H9 (cell line): ENCODE measurements at regions not wholly inside any gene's neighbourhood (a gene's known extent, or its start where the extent isn't known, plus 50 kb on each side); places are given as distances from the start of the nearest gene placed in this dataset.

Experiments used
- DNase-seq: peaks from one replicate; pipeline ENCODE4 v3.0.0-alpha.2; 2017
- H2AFZ ChIP-seq: one replicate; pipeline ENCODE4 v1.6.1; 2013; ENCODE audit warnings: mild to moderate bottlenecking, low read length, control low read depth, moderate library complexity
- H2AK5ac ChIP-seq: 2 replicates; pipeline ENCODE4 v1.6.1; 2013; ENCODE audit warnings: low read length, control low read depth, mixed read lengths; ENCODE audit not compliant: insufficient read length
- H2BK120ac ChIP-seq: one replicate; pipeline ENCODE4 v1.6.1; 2013; ENCODE audit warnings: low read depth, mild to moderate bottlenecking, low read length, control low read depth, inconsistent platforms; ENCODE audit not compliant: poor library complexity, severe bottlenecking
- H2BK12ac ChIP-seq: 2 replicates; pipeline ENCODE4 v1.6.1; 2013; ENCODE audit warnings: low read length, control low read depth, mixed read lengths, low read depth; ENCODE audit not compliant: insufficient read length
- H2BK15ac ChIP-seq: 2 replicates; pipeline ENCODE4 v1.6.1; 2013; ENCODE audit warnings: low read depth, low read length, control low read depth
- H2BK20ac ChIP-seq: one replicate; pipeline ENCODE4 v1.6.1; 2013; ENCODE audit warnings: low read depth, mild to moderate bottlenecking, low read length, control low read depth, inconsistent platforms; ENCODE audit not compliant: poor library complexity, severe bottlenecking
- H2BK5ac ChIP-seq: 2 replicates; pipeline ENCODE4 v1.6.1; 2013; ENCODE audit warnings: low read length, control low read depth, mixed read lengths; ENCODE audit not compliant: insufficient read length
- H3K14ac ChIP-seq: 2 replicates; pipeline ENCODE4 v1.6.1; 2013; ENCODE audit warnings: low read length, control low read depth; ENCODE audit not compliant: insufficient read depth
- H3K18ac ChIP-seq: 2 replicates; pipeline ENCODE4 v1.6.1; 2013; ENCODE audit warnings: low read depth, mild to moderate bottlenecking, mixed read lengths, low read length, control low read depth; ENCODE audit not compliant: insufficient read length
- H3K23ac ChIP-seq: 2 replicates; pipeline ENCODE4 v1.6.1; 2013; ENCODE audit warnings: low read length, control low read depth, mixed read lengths, low read depth; ENCODE audit not compliant: insufficient read length
- H3K23me2 ChIP-seq: 2 replicates; pipeline ENCODE4 v1.6.1; 2013; ENCODE audit warnings: low read depth, mild to moderate bottlenecking, mixed read lengths, low read length, control low read depth; ENCODE audit not compliant: insufficient read length, poor library complexity, severe bottlenecking
- H3K27ac ChIP-seq: 2 replicates; pipeline ENCODE4 v1.5.1; 2013; ENCODE audit warnings: low read length, control low read depth, mixed read lengths, low read depth; ENCODE audit not compliant: insufficient read length
- H3K27me3 ChIP-seq: 2 replicates; pipeline ENCODE4 v1.6.1; 2013; ENCODE audit warnings: low read length, control low read depth, inconsistent platforms; ENCODE audit not compliant: insufficient read depth
- H3K4ac ChIP-seq: 2 replicates; pipeline ENCODE4 v1.6.1; 2013; ENCODE audit warnings: low read depth, mild to moderate bottlenecking, control low read depth, inconsistent platforms, low read length, moderate library complexity
- H3K4me1 ChIP-seq: 2 replicates; pipeline ENCODE4 v1.6.1; 2013; ENCODE audit warnings: low read length, control low read depth, inconsistent platforms; ENCODE audit not compliant: insufficient read depth
- H3K4me2 ChIP-seq: 2 replicates; pipeline ENCODE4 v1.6.1; 2013; ENCODE audit warnings: low read length, control low read depth, mixed read lengths; ENCODE audit not compliant: insufficient read length, insufficient read depth
- H3K56ac ChIP-seq: 2 replicates; pipeline ENCODE4 v1.6.1; 2013; ENCODE audit warnings: low read depth, mild to moderate bottlenecking, mixed read lengths, low read length, control low read depth; ENCODE audit not compliant: insufficient read length
- H3K79me1 ChIP-seq: 2 replicates; pipeline ENCODE4 v1.6.1; 2013; ENCODE audit warnings: low read depth, mild to moderate bottlenecking, moderate library complexity, low read length, control low read depth, inconsistent platforms; ENCODE audit not compliant: insufficient read depth, poor library complexity, severe bottlenecking
- H3K79me2 ChIP-seq: 2 replicates; pipeline ENCODE4 v1.6.1; 2013; ENCODE audit warnings: low read length, control low read depth, inconsistent platforms; ENCODE audit not compliant: insufficient read depth
- H3K9ac ChIP-seq: 2 replicates; pipeline ENCODE4 v1.6.1; 2013; ENCODE audit warnings: low read length, control low read depth, mixed read lengths; ENCODE audit not compliant: insufficient read length; ENCODE audit errors: extremely low read depth
- H3K9me3 ChIP-seq: one replicate; pipeline ENCODE4 v1.6.1; 2013; ENCODE audit warnings: low read depth, low read length, inconsistent platforms; ENCODE audit not compliant: control insufficient read depth
- H3T11ph ChIP-seq: one replicate; pipeline ENCODE4 v1.6.1; 2013; ENCODE audit warnings: mild to moderate bottlenecking, low read length, control low read depth, inconsistent platforms
- H4K20me1 ChIP-seq: one replicate; pipeline ENCODE4 v1.6.1; 2013; ENCODE audit not compliant: control insufficient read depth, insufficient read length, insufficient read depth
- H4K5ac ChIP-seq: 2 replicates; pipeline ENCODE4 v1.6.1; 2013; ENCODE audit warnings: low read depth, mild to moderate bottlenecking, mixed read lengths, low read length, control low read depth; ENCODE audit not compliant: insufficient read length
- H4K8ac ChIP-seq: replicated peaks from 2 replicates; pipeline ENCODE4 v1.6.1; 2013; ENCODE audit warnings: low read length, control low read depth, mixed read lengths, low read depth; ENCODE audit not compliant: insufficient read length
- H4K91ac ChIP-seq: 2 replicates; pipeline ENCODE4 v1.6.1; 2013; ENCODE audit warnings: low read depth, mild to moderate bottlenecking, moderate library complexity, mixed read lengths, low read length, control low read depth; ENCODE audit not compliant: insufficient read length
- H3K27ac Mint-ChIP-seq, 3 experiments: 2 replicates in 2 of 3; 3 replicates in 1 of 3; pipeline ENCODE4 v1.8.0; 2020 to 2021; ENCODE audit warnings: mixed read lengths in 3 of 3, mild to moderate bottlenecking in 1 of 3, moderate library complexity in 1 of 3
- H3K27me3 Mint-ChIP-seq: 2 replicates; pipeline ENCODE4 v1.8.0; 2021; ENCODE audit warnings: low read depth, mild to moderate bottlenecking, moderate library complexity, mixed read lengths
- H3K36me3 Mint-ChIP-seq, 3 experiments: 2 replicates in 2 of 3; 3 replicates in 1 of 3; pipeline ENCODE4 v1.8.0; 2020 to 2021; ENCODE audit warnings: low read depth in 3 of 3, mixed read lengths in 3 of 3; ENCODE audit not compliant: insufficient read depth in 1 of 3
- H3K4me1 Mint-ChIP-seq, 2 experiments: 2 replicates each; pipeline ENCODE4 v1.8.0; 2020; ENCODE audit warnings: mixed read lengths in 2 of 2
- H3K4me3 Mint-ChIP-seq, 2 experiments: 2 replicates in 1 of 2; 3 replicates in 1 of 2; pipeline ENCODE4 v1.8.0; 2020 to 2021; ENCODE audit warnings: mild to moderate bottlenecking in 2 of 2, mixed read lengths in 2 of 2, moderate library complexity in 1 of 2
- H3K9me3 Mint-ChIP-seq, 2 experiments: 2 replicates in 1 of 2; 3 replicates in 1 of 2; pipeline ENCODE4 v1.8.0; 2020; ENCODE audit warnings: mild to moderate bottlenecking in 2 of 2, mixed read lengths in 2 of 2, moderate library complexity in 1 of 2
- CTCF ChIP-seq: fragments of 200-600 bp; sonication (generic); conservative IDR thresholded peaks from 3 replicates; pipeline ENCODE4 v1.8.0; 2021; ENCODE audit warnings: antibody characterized with exemption, mild to moderate bottlenecking
- WGBS: extraction: QIAGEN DNeasy Blood & Tissue Kit; methylation state at CpG from one replicate; pipeline ENCODE4 v1.1.7; 2013; ENCODE audit warnings: missing lambda C conversion rate, low lambda C conversion rate, mixed read lengths; ENCODE audit not compliant: insufficient read length; ENCODE audit errors: extremely low coverage; 5-methylcytosine and 5-hydroxymethylcytosine counted together

GRCh38 chr1:188367661-188368060 lies 1538.9 kb downstream of the PLA2G4A start:
- Histone ChIP-seq H4K5ac (no peak overlapping the region), H3K4ac (no peak overlapping the region), H3K23me2 (no peaks in the 10 kb centered on the region), H3K9me3 (no peaks in the 10 kb centered on the region), H2BK15ac (no peak overlapping the region), H4K91ac (no peak overlapping the region), H2BK12ac (no peak overlapping the region), H3K14ac (no peak overlapping the region), H2AK5ac (no peak overlapping the region), H3K4me1 (peaks cover 2% of the 10 kb centered on the region; the same call in 1 of the 2 replicates), H4K20me1 (no peaks in the 10 kb centered on the region), H3K27ac (no peak overlapping the region), H3K56ac (no peak overlapping the region), H3K79me2 (no peaks in the 10 kb centered on the region), H3K9ac (no peak overlapping the region), H3K23ac (no peak overlapping the region), H3K27me3 (no peaks in the 10 kb centered on the region), H3T11ph (no peak overlapping the region), H2BK120ac (no peak overlapping the region), H4K8ac (no peak overlapping the region), H2BK5ac (no peak overlapping the region), H3K4me2 (no peak overlapping the region), H2AFZ (no peak overlapping the region), H2BK20ac (no peak overlapping the region), H3K79me1 (no peaks in the 10 kb centered on the region), H3K18ac (no peak overlapping the region)
- Mint-ChIP-seq H3K4me1 (peaks cover 29 to 31% of the 10 kb centered on the region in 2 experiments), H3K36me3 (no peaks in the 10 kb centered on the region), H3K9me3 (no peaks in the 10 kb centered on the region), H3K27ac (no peak overlapping the region; a peak in 2 of 7 replicates), H3K4me3 (no peak overlapping the region), H3K27me3 (no peaks in the 10 kb centered on the region)
- TF ChIP-seq CTCF, result no peak
- no CpG with 5 or more reads among the region's 2 CpGs for WGBS
- DNase-seq, result no peak
